ENCODE measurements at regions not wholly inside any gene's neighbourhood (a gene's known extent, or its start where the extent isn't known, plus 50 kb on each side); places are given as distances from the start of the nearest gene placed in this dataset.

DNA sequence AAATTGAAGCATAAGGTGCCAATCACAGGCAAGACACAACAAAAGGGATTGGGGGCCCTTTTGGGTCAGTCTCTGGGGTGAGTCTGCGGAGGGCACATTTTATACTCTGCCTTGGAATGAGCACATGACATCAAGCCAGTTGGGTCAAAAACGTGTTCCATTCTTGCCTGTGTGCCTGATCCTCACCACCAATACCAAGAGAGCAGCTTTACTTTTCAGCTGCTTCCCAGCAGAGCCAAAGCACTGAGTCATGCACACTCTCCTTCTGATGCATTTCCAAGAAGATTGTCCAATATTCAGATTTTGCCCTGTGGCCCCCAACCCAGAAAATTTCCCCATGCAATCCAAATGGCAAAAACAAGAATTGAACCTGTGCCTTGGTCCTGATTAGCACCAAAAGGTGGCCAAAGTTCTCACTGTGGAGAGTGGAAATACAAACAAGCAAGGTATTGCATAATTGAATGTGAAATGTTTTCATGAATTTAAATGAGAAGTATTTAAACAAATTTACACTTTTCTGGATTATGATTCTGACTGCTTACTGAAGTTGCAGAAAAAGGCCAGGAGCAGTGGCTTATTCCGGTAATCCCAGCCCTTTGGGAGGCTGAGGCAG lies 217.8 kb upstream of the SOX9 start:
- H3K27me3 ChIP-seq (replicated peaks; ENCODE audit: insufficient read depth, low read depth, low read length, poor library complexity), result no peaks in the 10 kb centered on the region
- no peak overlapping the region for H3K27ac ChIP-seq (ENCODE audit: low read depth, low read length, poor library complexity, severe bottlenecking)
- TF ChIP-seq, protein P1, sequence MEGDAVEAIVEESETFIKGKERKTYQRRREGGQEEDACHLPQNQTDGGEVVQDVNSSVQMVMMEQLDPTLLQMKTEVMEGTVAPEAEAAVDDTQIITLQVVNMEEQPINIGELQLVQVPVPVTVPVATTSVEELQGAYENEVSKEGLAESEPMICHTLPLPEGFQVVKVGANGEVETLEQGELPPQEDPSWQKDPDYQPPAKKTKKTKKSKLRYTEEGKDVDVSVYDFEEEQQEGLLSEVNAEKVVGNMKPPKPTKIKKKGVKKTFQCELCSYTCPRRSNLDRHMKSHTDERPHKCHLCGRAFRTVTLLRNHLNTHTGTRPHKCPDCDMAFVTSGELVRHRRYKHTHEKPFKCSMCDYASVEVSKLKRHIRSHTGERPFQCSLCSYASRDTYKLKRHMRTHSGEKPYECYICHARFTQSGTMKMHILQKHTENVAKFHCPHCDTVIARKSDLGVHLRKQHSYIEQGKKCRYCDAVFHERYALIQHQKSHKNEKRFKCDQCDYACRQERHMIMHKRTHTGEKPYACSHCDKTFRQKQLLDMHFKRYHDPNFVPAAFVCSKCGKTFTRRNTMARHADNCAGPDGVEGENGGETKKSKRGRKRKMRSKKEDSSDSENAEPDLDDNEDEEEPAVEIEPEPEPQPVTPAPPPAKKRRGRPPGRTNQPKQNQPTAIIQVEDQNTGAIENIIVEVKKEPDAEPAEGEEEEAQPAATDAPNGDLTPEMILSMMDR (conservative IDR thresholded peaks at IDR 0.05; ENCODE audit: low read depth, low read length), result no peak
- TF ChIP-seq EZH2 (IDR thresholded peaks at IDR 0.05; ENCODE audit: borderline replicate concordance, low read depth, low read length, poor library complexity, severe bottlenecking), result no peak
- no peak overlapping the region for H3K4me3 ChIP-seq (ENCODE audit: low read depth, low read length, poor library complexity, severe bottlenecking)
- no peaks in the 10 kb centered on the region for H3K9me3 ChIP-seq (ENCODE audit: low read depth, low read length, poor library complexity, severe bottlenecking)
- no TSS peak for BruUV-seq (replicated peaks)
- ChIA-PET CTCF (no interaction called here), POLR2A (ENCODE audit: low non-redundant PET) (no interaction called here)
- H3K4me1 ChIP-seq (ENCODE audit: insufficient read depth, low read length, poor library complexity, severe bottlenecking), result no peaks in the 10 kb centered on the region
- intact Hi-C loops (cut with micrococcal nuclease; ENCODE audit: unreplicated experiment), result no loop called here
- H3K36me3 ChIP-seq (ENCODE audit: insufficient read depth, low read length, poor library complexity, severe bottlenecking), result no peaks in the 10 kb centered on the region
- DNase-seq (ENCODE audit: low spot score), result no peak

DNA sequence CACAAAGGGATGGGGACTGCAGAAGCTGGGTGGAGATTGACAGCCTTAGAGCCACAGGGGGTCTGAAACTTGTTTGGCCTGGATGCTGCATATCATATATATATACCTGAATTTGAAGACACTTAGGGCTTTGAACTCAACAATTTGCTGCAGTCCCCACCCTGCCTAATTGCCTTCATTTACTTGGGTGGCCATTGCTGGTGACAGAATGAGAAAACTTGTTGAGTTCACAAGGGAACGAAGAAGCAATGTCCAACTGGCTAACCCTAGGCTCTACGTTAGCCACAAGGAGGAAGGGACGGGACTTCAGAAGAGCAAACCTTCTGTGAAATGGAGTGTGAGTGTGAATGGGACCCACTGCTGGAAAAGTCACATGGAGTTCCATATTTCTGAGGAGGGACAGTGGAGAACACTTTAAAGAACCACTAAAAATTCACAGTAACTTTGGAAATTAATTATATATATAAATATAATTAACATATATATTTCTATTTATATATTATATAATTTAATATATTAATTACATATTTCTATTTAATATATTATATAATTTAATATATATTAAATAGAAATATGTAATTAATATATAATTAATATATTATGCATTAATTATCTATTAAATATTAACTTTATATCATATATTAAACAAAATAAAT lies 215.3 kb upstream of the SOX9 start:
- Histone ChIP-seq H3K4me1 (ENCODE audit: insufficient read depth, low read length, poor library complexity, severe bottlenecking) (no peaks in the 10 kb centered on the region), H3K27me3 (replicated peaks; ENCODE audit: insufficient read depth, low read depth, low read length, poor library complexity) (no peaks in the 10 kb centered on the region), H3K9me3 (ENCODE audit: low read depth, low read length, poor library complexity, severe bottlenecking) (no peaks in the 10 kb centered on the region), H3K36me3 (ENCODE audit: insufficient read depth, low read length, poor library complexity, severe bottlenecking) (no peaks in the 10 kb centered on the region), H3K27ac (ENCODE audit: low read depth, low read length, poor library complexity, severe bottlenecking) (no peak overlapping the region), H3K4me3 (ENCODE audit: low read depth, low read length, poor library complexity, severe bottlenecking) (no peak overlapping the region)
- DNase-seq (ENCODE audit: low spot score), result peak; percentile 16
- no TSS peak for BruUV-seq (replicated peaks)
- intact Hi-C loops (cut with micrococcal nuclease; ENCODE audit: unreplicated experiment), result no loop called here
- CTCF ChIA-PET, result no interaction called here
- POLR2A ChIA-PET (ENCODE audit: low non-redundant PET), result no interaction called here
- TF ChIP-seq EZH2 (IDR thresholded peaks at IDR 0.05; ENCODE audit: borderline replicate concordance, low read depth, low read length, poor library complexity, severe bottlenecking), result no peak
- TF ChIP-seq, protein P1 (conservative IDR thresholded peaks at IDR 0.05; ENCODE audit: low read depth, low read length), result no peak

DNA sequence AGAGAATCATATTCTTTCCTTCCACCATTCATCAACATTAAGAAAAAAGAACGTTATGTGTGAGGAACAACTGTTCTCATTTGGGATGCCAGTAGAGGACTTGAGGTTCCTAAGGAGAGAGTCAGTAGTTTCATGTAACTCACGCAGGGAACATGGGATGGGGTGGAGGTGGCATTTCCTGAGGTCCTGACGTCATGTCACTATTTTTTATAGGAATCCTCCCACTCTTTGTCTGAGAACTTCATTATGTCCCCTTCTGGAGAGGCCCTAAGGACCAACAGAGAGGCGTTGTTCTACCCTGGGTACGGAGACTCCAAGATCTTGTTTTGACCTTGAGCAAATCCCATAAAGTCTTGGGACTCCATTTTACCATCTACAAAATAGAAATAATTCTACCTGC lies 211.7 kb upstream of the SOX9 start:
- ChIA-PET CTCF (no interaction called here), POLR2A (ENCODE audit: low non-redundant PET) (no interaction called here)
- Histone ChIP-seq H3K27me3 (replicated peaks; ENCODE audit: insufficient read depth, low read depth, low read length, poor library complexity) (no peaks in the 10 kb centered on the region), H3K36me3 (ENCODE audit: insufficient read depth, low read length, poor library complexity, severe bottlenecking) (no peaks in the 10 kb centered on the region), H3K4me1 (ENCODE audit: insufficient read depth, low read length, poor library complexity, severe bottlenecking) (no peaks in the 10 kb centered on the region), H3K9me3 (ENCODE audit: low read depth, low read length, poor library complexity, severe bottlenecking) (no peaks in the 10 kb centered on the region), H3K4me3 (ENCODE audit: low read depth, low read length, poor library complexity, severe bottlenecking) (no peak overlapping the region), H3K27ac (ENCODE audit: low read depth, low read length, poor library complexity, severe bottlenecking) (no peak overlapping the region)
- intact Hi-C loops (cut with micrococcal nuclease; ENCODE audit: unreplicated experiment), result no loop called here
- no peak for TF ChIP-seq EZH2 (IDR thresholded peaks at IDR 0.05; ENCODE audit: borderline replicate concordance, low read depth, low read length, poor library complexity, severe bottlenecking)
- TF ChIP-seq, protein P1 (conservative IDR thresholded peaks at IDR 0.05; ENCODE audit: low read depth, low read length), result no peak
- BruUV-seq (replicated peaks), result no TSS peak
- DNase-seq (ENCODE audit: low spot score), result no peak
